GM20000 (cell line): ENCODE measurements at regions not wholly inside any gene's neighbourhood (a gene's known extent, or its start where the extent isn't known, plus 50 kb on each side); places are given as distances from the start of the nearest gene placed in this dataset.

Experiments used
- DNase-seq: peaks from one replicate; pipeline ENCODE4 v3.0.0; 2012; ENCODE audit warnings: low spot score
- CTCF ChIP-seq: IDR thresholded peaks from 2 replicates; pipeline ENCODE4 v1.5.1; 2012; ENCODE audit warnings: mild to moderate bottlenecking, control low read depth; ENCODE audit errors: extremely low read depth, missing control alignments

DNA sequence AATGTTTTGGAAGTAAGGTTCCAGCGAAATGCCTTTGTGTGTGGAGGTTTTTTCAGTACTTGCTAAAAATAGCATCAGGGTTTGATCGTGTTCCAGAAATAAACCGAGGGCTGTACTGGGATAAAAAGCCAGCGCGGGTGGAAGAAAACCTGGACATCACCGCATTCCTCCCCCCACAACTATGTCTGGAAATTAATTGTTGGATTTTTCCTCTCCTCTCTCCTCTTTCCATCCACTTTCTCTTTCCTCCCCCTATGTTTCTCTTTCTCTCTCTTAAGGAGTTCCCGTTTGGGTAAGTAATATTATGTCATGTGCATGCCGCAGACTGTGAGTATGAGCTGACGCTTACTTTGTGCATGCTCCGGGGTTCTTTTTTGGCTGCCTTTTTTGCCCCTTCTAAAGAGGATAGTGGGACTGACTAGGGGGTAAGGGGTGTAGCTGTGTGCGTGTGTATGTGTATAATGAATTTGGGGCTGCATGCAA is 104.2 kb upstream of the HSD17B12 start:
- TF ChIP-seq CTCF: no peak
- no peak for DNase-seq

GRCh38 chr11:43576803-43577521 is 103.6 kb upstream of the HSD17B12 start:
- peak; percentile 66 for DNase-seq
- no peak for TF ChIP-seq CTCF

DNA sequence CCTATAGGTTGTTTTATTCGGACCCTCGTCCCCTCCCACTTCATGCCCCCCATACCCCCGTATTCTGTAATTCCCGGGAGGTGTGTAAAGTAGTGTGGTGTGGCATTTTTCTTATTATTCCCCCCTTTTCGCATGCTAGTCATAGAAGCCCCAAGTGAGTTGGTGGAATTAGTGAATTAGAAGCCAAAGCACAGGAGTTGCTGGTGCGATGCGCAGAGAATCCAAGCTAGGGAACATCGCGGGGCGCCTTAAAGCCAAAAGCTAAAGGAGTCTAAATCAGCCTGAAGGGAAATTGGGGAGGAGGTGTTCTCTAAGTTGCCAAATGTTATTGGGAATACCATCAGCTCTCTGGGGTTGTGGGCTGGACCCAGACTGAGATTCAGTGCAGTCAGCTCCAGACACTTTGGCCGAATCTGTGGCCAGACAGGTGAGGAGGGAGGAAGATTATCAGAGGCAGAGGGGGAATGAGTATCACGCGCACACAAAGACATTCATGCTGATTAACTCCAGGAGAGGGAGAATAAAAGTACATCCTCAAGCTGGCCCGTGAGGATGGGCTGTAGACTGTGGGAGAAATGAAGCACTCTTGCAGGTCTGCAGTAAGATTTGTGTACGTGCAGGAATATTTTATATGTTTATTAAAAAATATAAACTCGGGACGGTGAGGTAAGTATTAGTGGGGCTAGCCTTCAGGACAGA is 102.8 kb upstream of the HSD17B12 start:
- no peak for TF ChIP-seq CTCF
- DNase-seq: no peak

- no peak for TF ChIP-seq CTCF
- no peak for DNase-seq
These were observed 102.0 kb upstream of the HSD17B12 start for GRCh38 chr11:43578346-43579170.

DNA sequence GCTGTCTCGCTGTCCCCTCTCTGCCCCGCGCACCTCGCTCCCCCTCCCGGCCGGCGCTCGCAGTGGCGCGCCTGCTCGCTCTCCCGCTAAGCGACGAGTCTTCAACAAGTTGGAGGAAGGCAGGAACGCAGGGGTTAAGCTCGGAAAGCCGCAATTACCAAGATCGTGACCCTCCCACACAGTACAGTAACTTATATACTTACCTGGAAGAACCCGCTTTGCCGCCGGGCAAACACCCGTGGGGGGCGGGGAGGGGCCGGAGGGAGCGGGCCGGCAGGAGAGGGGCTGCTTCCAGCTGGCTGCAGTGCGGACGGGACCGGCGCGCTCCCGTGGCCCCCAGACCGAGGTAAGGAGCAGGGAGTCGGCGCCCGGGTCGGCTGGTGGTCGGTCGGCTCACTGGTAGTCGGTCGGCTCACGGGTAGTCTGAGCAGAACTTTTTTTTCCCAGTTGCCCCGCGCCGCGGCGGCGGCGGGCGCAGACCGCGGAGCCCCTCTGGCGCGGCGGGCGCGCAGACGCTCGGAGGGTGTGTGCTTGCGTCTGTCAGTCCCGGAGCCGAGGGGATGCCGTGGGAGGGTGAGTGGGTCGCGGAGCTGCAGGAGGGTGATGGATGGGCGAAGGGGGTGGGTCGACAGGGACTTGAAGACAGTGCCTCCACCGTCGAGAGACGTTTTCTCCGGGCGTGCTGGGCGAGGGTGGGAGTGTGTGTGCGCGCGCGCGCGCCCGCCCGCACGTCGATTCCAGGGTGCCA is 101.2 kb upstream of the HSD17B12 start:
- TF ChIP-seq CTCF: no peak
- DNase-seq: peak; percentile 78

DNA sequence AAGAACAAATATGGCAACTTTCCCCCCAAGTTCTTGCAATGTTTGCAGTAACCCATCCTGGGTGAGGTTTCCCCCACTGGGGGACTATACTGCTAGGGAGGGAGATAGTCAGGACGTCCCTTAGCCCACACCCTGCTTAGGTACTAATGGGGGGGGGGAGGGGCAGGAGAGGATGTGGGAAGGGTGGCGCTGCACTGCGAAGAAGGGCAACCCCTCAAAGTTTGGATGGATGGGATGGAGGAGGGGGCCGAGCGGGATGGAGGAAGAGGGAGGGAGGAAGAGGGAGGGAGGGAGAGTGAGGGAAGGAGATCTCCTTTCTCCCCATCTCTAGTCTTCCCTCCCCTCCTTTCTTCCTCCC is 100.6 kb upstream of the HSD17B12 start:
- no peak for DNase-seq
- no peak for TF ChIP-seq CTCF
